Vagina (tissue), 2 donors: ENCODE measurements at regions not wholly inside any gene's neighbourhood (a gene's known extent, or its start where the extent isn't known, plus 50 kb on each side); places are given as distances from the start of the nearest gene placed in this dataset.
A peak's percentile ranks its signal among the peaks of the same experiment; 100 is the strongest.
"Not testable (repeated sequence)": the region's sequence is repeated elsewhere in the genome, so short reads cannot be mapped to it uniquely, and the experiment has no call there.

Experiments used
- DNase-seq, 2 donors: peaks; one replicate each; pipeline ENCODE4 v3.0.0-alpha.2; 2017; ENCODE audit errors: extremely low spot score in 2 of 2
- H3K27ac ChIP-seq: fragments of 200-600 bp; sonication (generic); one replicate; pipeline ENCODE4 v1.5.1; 2019
- H3K27me3 ChIP-seq: fragments of 200-600 bp; sonication (generic); one replicate; pipeline ENCODE4 v1.5.1; 2019
- H3K36me3 ChIP-seq, 2 donors: fragments of 200-600 bp; sonication (generic); one replicate each; pipeline ENCODE4 v1.5.1; 2017 to 2019
- H3K4me1 ChIP-seq: fragments of 200-600 bp; sonication (generic); one replicate; pipeline ENCODE4 v1.5.1; 2019
- H3K4me3 ChIP-seq, 2 donors: fragments of 200-600 bp; sonication (generic); 1 replicate in 1 of 2; 2 replicates in 1 of 2; pipeline ENCODE4 v1.5.1; 2016 to 2019
- H3K9me3 ChIP-seq: fragments of 200-600 bp; sonication (generic); one replicate; pipeline ENCODE4 v1.5.1; 2019
- POLR2A ChIP-seq, 2 donors: fragments of 450-650 bp; IDR thresholded peaks; one replicate each; pipeline ENCODE4 v1.6.1; 2017; ENCODE audit warnings: antibody characterized with exemption in 2 of 2, mild to moderate bottlenecking in 2 of 2, moderate library complexity in 2 of 2
- POLR2AphosphoS5 ChIP-seq, 2 donors: sonication (generic); formaldehyde crosslinking; IDR thresholded peaks; one replicate each; pipeline ENCODE4 v1.9.0; 2017; ENCODE audit warnings: antibody characterized with exemption in 2 of 2, mild to moderate bottlenecking in 2 of 2, low read depth in 1 of 2; ENCODE audit not compliant: insufficient read depth in 1 of 2
- intact Hi-C: fragments of 100-400 bp; cut with DNase I; formaldehyde crosslinking; loops from one replicate; pipeline ENCODE4 v1.15.1; 2023
- TF ChIP-seq, protein P1 (sequence below), 3 experiments: fragments of 450-650 bp in 2 of 3; fragments of 200-600 bp in 1 of 3; sonication (generic) in 1 of 3; IDR thresholded peaks; one replicate each; pipeline ENCODE4 v1.5.1; 2017 to 2019; ENCODE audit warnings: antibody characterized with exemption in 3 of 3, mild to moderate bottlenecking in 2 of 3, moderate library complexity in 2 of 3

GRCh38 chr4:18695733-18696527 lies 674.4 kb upstream of the LCORL start:
- intact Hi-C loops, result no loop called here
- no peak overlapping the region for H3K27ac ChIP-seq
- TF ChIP-seq POLR2AphosphoS5 (IDR thresholded peaks at IDR 0.05; ENCODE audit: insufficient read depth in 1 of 2, low read depth in 1 of 2) (no peak), POLR2A (IDR thresholded peaks at IDR 0.05) (no peak)
- TF ChIP-seq, protein P1, sequence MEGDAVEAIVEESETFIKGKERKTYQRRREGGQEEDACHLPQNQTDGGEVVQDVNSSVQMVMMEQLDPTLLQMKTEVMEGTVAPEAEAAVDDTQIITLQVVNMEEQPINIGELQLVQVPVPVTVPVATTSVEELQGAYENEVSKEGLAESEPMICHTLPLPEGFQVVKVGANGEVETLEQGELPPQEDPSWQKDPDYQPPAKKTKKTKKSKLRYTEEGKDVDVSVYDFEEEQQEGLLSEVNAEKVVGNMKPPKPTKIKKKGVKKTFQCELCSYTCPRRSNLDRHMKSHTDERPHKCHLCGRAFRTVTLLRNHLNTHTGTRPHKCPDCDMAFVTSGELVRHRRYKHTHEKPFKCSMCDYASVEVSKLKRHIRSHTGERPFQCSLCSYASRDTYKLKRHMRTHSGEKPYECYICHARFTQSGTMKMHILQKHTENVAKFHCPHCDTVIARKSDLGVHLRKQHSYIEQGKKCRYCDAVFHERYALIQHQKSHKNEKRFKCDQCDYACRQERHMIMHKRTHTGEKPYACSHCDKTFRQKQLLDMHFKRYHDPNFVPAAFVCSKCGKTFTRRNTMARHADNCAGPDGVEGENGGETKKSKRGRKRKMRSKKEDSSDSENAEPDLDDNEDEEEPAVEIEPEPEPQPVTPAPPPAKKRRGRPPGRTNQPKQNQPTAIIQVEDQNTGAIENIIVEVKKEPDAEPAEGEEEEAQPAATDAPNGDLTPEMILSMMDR (IDR thresholded peaks at IDR 0.05), result no peak
- H3K4me1 ChIP-seq, result no peaks in the 10 kb centered on the region
- DNase-seq, result no peak
- no peaks in the 10 kb centered on the region for H3K9me3 ChIP-seq
- no peaks in the 10 kb centered on the region for H3K36me3 ChIP-seq
- no peak overlapping the region for H3K4me3 ChIP-seq
- no peaks in the 10 kb centered on the region for H3K27me3 ChIP-seq

DNA sequence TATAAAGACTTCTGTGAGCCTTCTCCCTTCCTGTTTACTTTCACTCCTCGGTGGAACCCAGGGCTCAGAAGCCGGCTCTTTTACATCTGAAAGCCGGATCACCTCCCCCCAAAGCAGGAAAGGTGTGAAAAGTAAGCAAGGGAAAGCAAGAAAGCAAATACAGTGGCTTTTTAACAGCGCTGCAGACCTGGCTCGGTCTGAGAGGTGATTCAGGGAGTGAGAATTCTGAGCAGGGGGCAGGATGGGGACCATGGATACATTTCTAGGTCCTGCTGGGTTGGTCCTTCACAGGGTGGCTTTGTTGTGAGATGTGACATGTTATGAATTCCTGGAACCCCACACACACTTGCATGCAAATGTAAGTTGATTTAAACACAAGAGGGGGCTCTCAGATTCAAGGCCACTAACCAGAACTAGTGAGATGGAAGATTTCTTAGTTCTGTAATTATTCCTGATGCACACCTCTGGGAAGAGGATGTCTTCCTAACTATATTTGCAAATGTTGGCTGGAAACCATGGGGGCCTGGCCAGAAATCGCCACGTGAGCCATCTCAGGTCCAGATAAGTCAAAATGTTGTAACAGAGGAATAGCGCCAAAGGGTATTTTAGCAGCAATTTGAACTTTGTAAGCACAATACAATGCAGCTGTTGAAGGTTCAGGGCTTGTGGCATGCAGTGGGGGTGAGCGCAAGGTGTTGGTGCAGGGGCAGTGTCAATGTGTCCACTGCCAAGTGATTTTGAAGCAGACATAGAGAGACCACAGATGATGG lies 670.1 kb upstream of the LCORL start:
- Histone ChIP-seq H3K27ac (no peak overlapping the region), H3K4me3 (no peak overlapping the region), H3K27me3 (no peaks in the 10 kb centered on the region), H3K9me3 (no peaks in the 10 kb centered on the region), H3K36me3 (no peaks in the 10 kb centered on the region), H3K4me1 (no peaks in the 10 kb centered on the region)
- intact Hi-C loops, result no loop called here
- no peak for DNase-seq
- TF ChIP-seq POLR2AphosphoS5 (IDR thresholded peaks at IDR 0.05; ENCODE audit: insufficient read depth in 1 of 2, low read depth in 1 of 2), result no peak
- TF ChIP-seq, protein P1 (IDR thresholded peaks at IDR 0.05), result no peak
- no peak for TF ChIP-seq POLR2A (IDR thresholded peaks at IDR 0.05)

DNA sequence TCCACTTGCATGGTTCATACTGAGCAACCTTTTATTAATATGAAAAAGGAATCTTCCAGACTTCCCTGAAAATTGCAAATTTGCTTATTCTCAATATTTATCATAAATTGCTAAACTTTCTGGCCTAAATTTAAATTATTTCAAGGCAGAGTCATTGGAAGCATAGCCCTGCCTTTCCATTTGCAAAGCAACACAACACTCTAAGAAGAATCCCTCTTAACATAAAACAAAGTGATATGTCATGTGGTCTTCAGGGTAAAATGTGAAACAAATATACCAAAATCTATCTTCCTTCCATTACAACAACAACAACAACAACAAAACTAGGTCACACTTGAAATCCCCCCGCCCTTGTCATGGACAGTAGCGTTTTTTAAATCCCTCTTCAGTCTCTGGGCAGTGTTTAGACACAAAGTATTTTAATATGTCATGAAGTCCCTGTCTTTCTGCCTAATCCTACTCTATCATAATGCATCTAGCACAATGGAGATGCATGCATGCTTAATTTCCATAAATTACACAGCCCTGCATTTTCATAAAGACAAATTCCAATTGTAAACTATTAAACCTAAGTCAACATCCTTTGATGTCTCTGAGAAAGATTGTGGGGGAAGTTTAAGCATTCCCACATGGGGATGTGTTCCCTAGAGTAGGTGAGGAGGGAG lies 668.9 kb upstream of the LCORL start:
- Histone ChIP-seq H3K27ac (no peak overlapping the region), H3K9me3 (no peaks in the 10 kb centered on the region), H3K36me3 (no peaks in the 10 kb centered on the region), H3K27me3 (no peaks in the 10 kb centered on the region), H3K4me1 (no peaks in the 10 kb centered on the region), H3K4me3 (no peak overlapping the region)
- TF ChIP-seq POLR2A (IDR thresholded peaks at IDR 0.05) (no peak), POLR2AphosphoS5 (IDR thresholded peaks at IDR 0.05; ENCODE audit: insufficient read depth in 1 of 2, low read depth in 1 of 2) (no peak)
- TF ChIP-seq, protein P1 (IDR thresholded peaks at IDR 0.05), result no peak
- intact Hi-C loops, result no loop called here
- no peak for DNase-seq

DNA sequence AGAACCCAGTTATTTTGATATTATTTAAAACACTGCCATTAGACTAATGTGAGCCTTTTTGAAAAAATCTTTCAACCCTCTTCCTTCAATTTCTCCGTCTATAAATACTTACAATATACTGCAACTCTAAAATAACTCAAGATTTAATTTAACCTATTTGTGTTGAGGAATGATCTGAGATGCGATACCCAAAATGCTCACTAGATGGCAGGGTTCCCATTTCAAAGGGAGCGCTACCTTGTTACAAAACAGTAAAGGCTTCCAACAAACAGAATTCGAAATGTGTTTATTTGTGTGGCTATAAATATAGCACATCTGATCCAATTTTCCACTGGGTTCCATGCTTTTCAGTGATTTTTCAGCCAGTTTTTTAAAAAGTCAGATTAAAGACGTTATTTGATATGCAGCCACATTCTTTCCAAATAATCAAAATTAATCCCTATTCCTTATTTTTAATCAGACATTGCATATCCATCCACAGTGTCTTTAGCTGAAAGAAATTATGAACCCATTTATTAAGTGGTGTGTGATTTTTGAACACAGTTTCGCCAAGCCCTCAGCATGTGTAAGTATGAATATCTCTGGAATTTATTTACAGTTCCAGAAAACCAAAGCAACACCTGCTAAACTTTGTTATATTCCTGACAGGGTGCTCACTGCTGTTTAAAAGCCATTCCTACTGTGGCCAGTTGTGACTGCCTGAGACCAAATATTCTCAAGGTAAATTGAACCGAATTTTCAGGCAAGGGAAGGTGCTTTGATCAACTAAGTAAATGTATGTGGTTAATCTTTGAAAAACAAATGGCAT lies 668.0 kb upstream of the LCORL start:
- TF ChIP-seq, protein P1 (IDR thresholded peaks at IDR 0.05), result peak in 2 of 3 experiments; percentile 52 to 66
- TF ChIP-seq POLR2A (IDR thresholded peaks at IDR 0.05), result no peak
- Histone ChIP-seq H3K27me3 (no peaks in the 10 kb centered on the region), H3K36me3 (no peaks in the 10 kb centered on the region), H3K27ac (no peak overlapping the region), H3K4me3 (no peak overlapping the region), H3K4me1 (no peaks in the 10 kb centered on the region), H3K9me3 (no peaks in the 10 kb centered on the region)
- intact Hi-C loops, result no loop called here
- DNase-seq, result no peak

- H3K27ac ChIP-seq, intact Hi-C loops, H3K9me3 ChIP-seq, DNase-seq, H3K4me3 ChIP-seq, H3K36me3 ChIP-seq, H3K4me1 ChIP-seq, H3K27me3 ChIP-seq: not testable (repeated sequence)
Measured at GRCh38 chr4:18688351-18688750, 666.8 kb upstream of the LCORL start.
